SK-N-MC (cell line): ENCODE measurements at regions not wholly inside any gene's neighbourhood (a gene's known extent, or its start where the extent isn't known, plus 50 kb on each side); places are given as distances from the start of the nearest gene placed in this dataset.

Experiments used
- DNase-seq: peaks from one replicate; pipeline ENCODE4 v3.0.0-alpha.2; 2011; ENCODE audit warnings: low read depth, low spot score
- H3K27ac ChIP-seq: fragments of 200-600 bp; sonication (generic); 2 replicates; pipeline ENCODE4 v1.5.1; 2016; ENCODE audit warnings: mixed run types
- H3K36me3 ChIP-seq: fragments of 200-600 bp; sonication (generic); 2 replicates; pipeline ENCODE4 v1.6.1; 2017; ENCODE audit warnings: antibody characterized with exemption, low read length, mixed read lengths; ENCODE audit not compliant: insufficient read depth
- H3K4me3 ChIP-seq: fragments of 200-600 bp; sonication (generic); 2 replicates; pipeline ENCODE4 v1.5.1; 2016
- H3K9ac ChIP-seq: fragments of 200-600 bp; sonication (generic); 2 replicates; pipeline ENCODE4 v1.8.0; 2017; ENCODE audit warnings: mixed run types, mixed read lengths; ENCODE audit not compliant: insufficient read length
- H3K9me3 ChIP-seq: fragments of 200-600 bp; sonication (generic); 2 replicates; pipeline ENCODE4 v1.6.1; 2017; ENCODE audit warnings: low read depth, mild to moderate bottlenecking, antibody characterized with exemption, low read length, moderate library complexity, mixed read lengths
- EZH2 ChIP-seq: fragments of 200-600 bp; sonication (generic); IDR thresholded peaks from one replicate; pipeline ENCODE4 v1.6.1; 2017; ENCODE audit warnings: antibody characterized with exemption
- FOXP2 ChIP-seq: optimal IDR thresholded peaks from 2 replicates; pipeline ENCODE3; 2011; ENCODE audit warnings: mild to moderate bottlenecking, moderate library complexity; ENCODE audit not compliant: insufficient read depth; ENCODE audit errors: extremely low read length, control extremely low read depth
- POLR2AphosphoS5 ChIP-seq: IDR thresholded peaks from 2 replicates; pipeline ENCODE4 v1.6.1; 2012; ENCODE audit warnings: mild to moderate bottlenecking, low read depth, low read length, borderline replicate concordance

DNA sequence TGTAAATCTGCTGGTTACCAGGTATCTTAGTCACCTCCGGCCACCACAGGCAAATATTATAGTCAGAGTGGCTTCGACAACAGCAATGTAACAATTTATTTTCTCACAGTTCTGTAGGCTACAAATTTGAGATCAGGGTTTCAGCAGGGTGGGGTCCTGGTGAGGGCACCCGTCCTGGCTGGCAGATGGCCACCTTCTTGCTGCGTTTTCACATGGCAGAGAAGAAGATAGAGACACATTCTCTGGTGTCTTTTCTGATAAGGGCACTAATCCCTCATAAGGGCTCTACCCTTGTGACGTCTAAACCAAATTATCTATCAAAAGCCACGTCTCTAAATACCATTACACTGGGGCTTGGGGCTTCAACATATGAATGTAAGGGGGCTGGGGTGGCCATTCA lies 843.2 kb upstream of the FANCL start:
- TF ChIP-seq EZH2 (no peak), POLR2AphosphoS5 (no peak), FOXP2 (no peak)
- Histone ChIP-seq H3K9ac (no peak overlapping the region), H3K4me3 (no peak overlapping the region), H3K9me3 (no peaks in the 10 kb centered on the region), H3K27ac (no peak overlapping the region), H3K36me3 (no peaks in the 10 kb centered on the region)
- DNase-seq, result no peak

DNA sequence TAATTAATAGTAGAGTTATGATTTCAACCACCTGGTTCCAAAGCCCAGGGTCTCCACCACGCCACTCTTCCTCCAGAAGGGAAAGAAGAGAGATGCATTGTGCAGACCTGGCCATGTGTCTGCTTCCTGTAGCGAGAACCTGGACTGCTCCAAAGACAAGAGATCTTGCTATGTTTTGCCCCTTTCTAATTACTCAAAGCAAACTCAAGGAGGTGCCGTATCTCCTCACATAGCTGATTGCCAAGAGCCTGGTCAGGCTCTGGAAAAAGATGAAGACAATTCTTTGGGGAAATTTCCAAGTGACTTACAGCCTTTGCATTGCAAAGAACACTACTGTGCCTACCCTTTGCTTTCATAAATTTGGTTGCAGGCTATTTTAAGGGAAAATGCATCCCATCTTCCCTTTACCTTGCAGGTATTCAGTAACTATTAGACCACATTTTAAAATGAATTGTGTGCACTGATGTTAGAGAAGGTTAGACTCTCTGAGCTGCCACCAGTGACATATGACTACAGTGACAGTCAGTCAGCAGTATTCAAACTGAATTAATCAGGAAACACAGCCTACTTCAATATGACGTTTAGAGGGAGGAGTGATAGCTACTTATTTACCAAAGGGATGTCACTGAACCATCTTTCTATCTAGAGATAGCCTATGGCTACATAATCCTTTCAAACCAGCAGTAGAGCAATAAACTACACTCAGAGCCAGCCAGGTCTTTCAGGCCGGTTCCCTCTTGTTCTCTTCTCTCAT lies 842.1 kb upstream of the FANCL start:
- no peaks in the 10 kb centered on the region for H3K9me3 ChIP-seq
- TF ChIP-seq POLR2AphosphoS5 (no peak), FOXP2 (no peak), EZH2 (no peak)

DNA sequence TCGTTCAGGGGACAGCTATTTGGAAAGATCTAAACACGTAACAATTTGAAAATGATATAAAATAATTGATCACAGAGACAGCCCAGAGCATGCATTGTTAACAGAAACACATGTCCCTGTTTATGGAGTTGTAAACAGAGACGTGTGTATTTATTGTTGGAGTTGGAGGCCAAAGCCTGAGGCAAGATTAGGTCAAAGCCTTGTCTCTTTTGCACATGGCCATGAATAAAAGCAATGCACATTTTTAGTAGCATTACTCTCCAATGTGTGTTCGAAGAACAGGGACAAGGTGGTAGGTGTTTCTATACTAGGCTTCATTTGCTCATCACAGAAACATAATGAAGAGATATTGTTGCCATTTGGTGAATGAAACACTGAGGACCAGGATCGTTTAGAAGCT lies 841.5 kb upstream of the FANCL start:
- H3K36me3 ChIP-seq, result no peaks in the 10 kb centered on the region
- DNase-seq, result no peak
- H3K4me3 ChIP-seq, result no peak overlapping the region
- no peak overlapping the region for H3K27ac ChIP-seq
- no peaks in the 10 kb centered on the region for H3K9me3 ChIP-seq
- no peak overlapping the region for H3K9ac ChIP-seq
- TF ChIP-seq EZH2 (no peak), POLR2AphosphoS5 (no peak), FOXP2 (no peak)

More for the DNA sequence above, 842.1 kb upstream of the FANCL start:
- Histone ChIP-seq H3K27ac (no peak overlapping the region), H3K36me3 (no peaks in the 10 kb centered on the region), H3K4me3 (no peak overlapping the region), H3K9ac (no peak overlapping the region)
- DNase-seq, result no peak

DNA sequence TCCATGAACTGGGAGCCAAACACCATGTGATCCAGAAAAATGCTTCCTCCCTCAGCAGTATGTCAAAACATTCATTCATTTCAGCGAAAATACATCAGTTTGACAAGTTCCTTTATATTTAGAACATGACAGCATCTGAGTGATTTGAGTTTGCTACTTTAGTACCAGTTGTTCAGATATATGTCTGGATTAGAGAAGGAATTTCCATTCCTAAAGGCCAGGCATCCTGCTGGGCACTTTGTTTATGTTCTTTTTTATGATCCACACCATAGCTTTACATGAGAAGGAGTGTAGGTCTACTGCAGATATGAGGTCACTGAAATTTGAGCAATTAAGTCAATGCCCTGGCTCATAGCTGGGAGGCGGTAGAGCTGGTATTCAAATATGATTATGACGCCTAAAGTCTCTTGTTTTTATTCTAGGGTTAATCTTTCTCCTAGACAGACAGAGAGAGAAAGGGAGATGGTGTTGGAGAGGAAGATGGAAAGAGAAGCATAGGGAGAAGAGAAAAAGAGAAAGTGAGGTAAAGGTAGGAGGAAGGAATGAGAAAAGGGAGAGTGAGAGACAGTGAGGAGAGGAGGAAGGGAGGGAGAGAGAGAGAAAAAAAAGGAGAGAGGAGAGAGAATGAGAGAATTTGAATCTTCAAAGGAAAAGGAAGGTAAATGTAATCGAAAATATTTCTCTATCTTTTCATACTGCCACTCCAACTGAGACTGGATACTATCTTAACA lies 839.5 kb upstream of the FANCL start:
- no peaks in the 10 kb centered on the region for H3K36me3 ChIP-seq
- no peak for DNase-seq
- no peak overlapping the region for H3K27ac ChIP-seq
- H3K4me3 ChIP-seq, result no peak overlapping the region
- no peak overlapping the region for H3K9ac ChIP-seq
- H3K9me3 ChIP-seq, result no peaks in the 10 kb centered on the region
- TF ChIP-seq EZH2, result no peak
- TF ChIP-seq POLR2AphosphoS5, result no peak
- TF ChIP-seq FOXP2, result no peak

DNA sequence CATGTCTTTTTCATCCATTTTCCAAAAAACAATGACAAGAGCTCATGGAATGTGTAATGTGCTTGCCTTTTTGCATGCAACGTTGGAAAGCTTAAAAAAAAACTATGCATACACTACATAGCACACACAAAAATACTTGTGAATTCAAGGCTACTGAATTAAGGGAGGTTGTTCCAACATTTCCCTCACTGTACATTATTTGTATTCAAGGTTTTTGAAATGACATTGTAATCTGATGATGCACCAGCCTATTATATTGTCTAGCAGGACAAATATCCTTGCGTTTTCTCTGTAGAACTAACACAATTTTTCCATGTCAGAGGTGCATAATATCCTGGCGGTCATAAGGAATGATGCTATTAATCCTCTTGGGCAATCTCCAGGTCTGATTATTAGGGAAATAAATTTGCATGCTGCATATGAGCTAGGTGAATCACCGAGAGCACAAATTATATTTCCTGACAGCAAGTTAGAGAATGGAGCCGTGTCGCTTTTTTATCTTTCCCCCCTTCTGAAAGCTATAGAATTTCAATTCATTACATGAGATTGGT lies 836.9 kb upstream of the FANCL start:
- TF ChIP-seq POLR2AphosphoS5 (no peak), FOXP2 (no peak), EZH2 (no peak)

DNA sequence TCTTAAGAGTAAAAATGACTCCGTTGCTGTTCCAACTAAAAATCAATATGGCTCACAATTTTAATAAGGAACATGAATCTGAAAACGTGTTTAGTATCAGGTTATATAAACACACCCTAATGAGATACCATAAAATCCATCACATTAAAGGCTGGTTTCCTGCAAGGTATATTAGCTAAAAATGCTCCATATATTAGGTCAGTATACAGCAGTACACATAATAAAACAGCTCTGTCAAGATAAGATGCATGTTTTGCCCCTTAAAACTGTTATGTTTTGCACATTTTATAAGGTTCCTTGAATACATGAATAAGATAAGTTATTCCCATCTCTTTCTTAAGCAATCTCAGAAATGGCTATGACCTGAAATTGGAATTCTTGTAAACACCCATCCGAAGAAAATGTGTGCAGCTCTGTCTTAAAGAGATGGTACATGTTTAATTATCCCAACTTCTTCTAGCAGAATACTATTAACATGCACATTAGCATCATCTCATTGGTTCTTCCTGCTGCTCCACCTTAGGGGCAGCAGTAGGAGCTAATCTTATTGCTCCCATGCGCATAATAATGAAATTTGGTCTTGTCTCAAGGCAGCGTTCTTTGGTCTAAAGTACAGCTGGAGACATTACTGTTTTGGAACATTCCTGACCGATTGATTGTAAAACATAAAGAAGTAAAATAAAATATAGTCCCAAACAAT lies 836.1 kb upstream of the FANCL start:
- TF ChIP-seq POLR2AphosphoS5 (no peak), FOXP2 (no peak), EZH2 (no peak)
- no peak for DNase-seq
- no peak overlapping the region for H3K9ac ChIP-seq
- H3K27ac ChIP-seq, result no peak overlapping the region
- no peaks in the 10 kb centered on the region for H3K9me3 ChIP-seq
- no peaks in the 10 kb centered on the region for H3K36me3 ChIP-seq
- H3K4me3 ChIP-seq, result no peak overlapping the region

More for the DNA sequence above, 836.9 kb upstream of the FANCL start:
- H3K4me3 ChIP-seq, result no peak overlapping the region
- H3K27ac ChIP-seq, result no peak overlapping the region
- no peaks in the 10 kb centered on the region for H3K9me3 ChIP-seq
- no peak overlapping the region for H3K9ac ChIP-seq
- no peak for DNase-seq
- no peaks in the 10 kb centered on the region for H3K36me3 ChIP-seq

DNA sequence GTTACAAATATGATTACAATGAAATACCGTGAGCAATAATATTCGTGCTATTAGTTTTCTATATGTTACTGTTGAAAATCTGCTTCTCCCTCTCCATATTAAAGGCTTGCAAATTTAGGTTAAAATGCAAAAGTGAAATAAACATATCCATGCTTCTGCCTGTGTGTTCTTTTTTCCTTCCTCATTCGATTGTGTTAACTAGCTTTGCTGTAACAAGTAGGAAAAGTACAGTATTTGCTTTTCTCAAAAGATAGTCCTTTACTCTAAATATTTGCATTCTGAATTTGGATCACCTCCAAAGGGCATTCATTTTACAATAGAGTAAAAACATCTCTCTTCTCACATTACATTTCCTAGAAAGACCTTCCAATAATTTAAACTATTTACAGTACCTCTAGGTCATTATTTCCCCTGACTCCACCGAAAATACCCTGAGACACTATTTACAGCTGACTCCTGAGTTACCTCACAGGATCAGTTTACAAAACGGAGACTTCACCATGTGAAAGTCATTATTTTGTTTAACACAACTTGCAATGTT lies 835.0 kb upstream of the FANCL start:
- Histone ChIP-seq H3K4me3 (no peak overlapping the region), H3K9me3 (no peaks in the 10 kb centered on the region), H3K36me3 (no peaks in the 10 kb centered on the region), H3K27ac (no peak overlapping the region), H3K9ac (no peak overlapping the region)
- no peak for DNase-seq
- TF ChIP-seq FOXP2 (no peak), EZH2 (no peak), POLR2AphosphoS5 (no peak)

DNA sequence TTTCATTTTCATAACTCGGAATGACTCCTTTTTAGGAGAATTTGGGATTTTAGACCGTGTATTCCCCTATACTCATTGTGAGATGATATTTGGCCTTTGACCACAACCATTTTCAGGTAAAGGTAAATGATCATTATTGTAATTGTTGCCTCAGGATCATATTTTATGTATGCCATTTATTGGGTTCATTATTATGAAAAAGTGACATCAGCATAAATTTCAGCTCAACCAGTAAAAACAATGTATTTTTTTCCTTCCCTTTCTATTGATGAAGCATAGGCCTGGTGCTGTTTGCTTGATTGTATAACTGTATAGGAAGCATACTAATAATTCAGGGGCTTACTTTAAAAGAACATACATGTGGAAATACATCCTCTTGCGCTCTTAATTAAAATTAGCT lies 832.9 kb upstream of the FANCL start:
- H3K9ac ChIP-seq, result no peak overlapping the region
- TF ChIP-seq POLR2AphosphoS5, result no peak
- TF ChIP-seq EZH2, result no peak
- TF ChIP-seq FOXP2, result no peak
- H3K27ac ChIP-seq, result no peak overlapping the region
- DNase-seq, result no peak
- no peaks in the 10 kb centered on the region for H3K36me3 ChIP-seq
- no peak overlapping the region for H3K4me3 ChIP-seq
- no peaks in the 10 kb centered on the region for H3K9me3 ChIP-seq
